ENCODE measurements at regions not wholly inside any gene's neighbourhood (a gene's known extent, or its start where the extent isn't known, plus 50 kb on each side); places are given as distances from the start of the nearest gene placed in this dataset.

DNA sequence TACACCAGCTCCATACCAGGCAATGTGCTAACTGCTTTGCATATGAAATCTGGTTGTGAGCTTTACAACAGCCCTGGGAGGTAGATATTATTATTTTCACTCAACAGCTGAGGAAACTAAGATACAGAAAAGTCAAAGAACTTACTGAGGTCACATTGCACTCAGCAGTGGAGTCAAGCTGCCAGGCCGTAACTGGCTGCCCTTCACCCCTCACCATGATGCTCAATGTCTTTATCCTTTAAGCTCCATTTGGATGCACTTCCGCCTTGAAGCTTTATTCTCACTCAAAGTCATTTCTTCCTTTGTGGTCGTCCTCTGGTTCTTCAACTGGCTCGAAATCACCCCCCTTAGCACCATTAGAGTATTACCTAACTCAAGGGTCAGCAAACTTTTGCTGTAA lies 81.7 kb upstream of the RALGPS2 start:
- TF ChIP-seq, protein P1, sequence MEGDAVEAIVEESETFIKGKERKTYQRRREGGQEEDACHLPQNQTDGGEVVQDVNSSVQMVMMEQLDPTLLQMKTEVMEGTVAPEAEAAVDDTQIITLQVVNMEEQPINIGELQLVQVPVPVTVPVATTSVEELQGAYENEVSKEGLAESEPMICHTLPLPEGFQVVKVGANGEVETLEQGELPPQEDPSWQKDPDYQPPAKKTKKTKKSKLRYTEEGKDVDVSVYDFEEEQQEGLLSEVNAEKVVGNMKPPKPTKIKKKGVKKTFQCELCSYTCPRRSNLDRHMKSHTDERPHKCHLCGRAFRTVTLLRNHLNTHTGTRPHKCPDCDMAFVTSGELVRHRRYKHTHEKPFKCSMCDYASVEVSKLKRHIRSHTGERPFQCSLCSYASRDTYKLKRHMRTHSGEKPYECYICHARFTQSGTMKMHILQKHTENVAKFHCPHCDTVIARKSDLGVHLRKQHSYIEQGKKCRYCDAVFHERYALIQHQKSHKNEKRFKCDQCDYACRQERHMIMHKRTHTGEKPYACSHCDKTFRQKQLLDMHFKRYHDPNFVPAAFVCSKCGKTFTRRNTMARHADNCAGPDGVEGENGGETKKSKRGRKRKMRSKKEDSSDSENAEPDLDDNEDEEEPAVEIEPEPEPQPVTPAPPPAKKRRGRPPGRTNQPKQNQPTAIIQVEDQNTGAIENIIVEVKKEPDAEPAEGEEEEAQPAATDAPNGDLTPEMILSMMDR (IDR thresholded peaks at IDR 0.05; ENCODE audit: low read depth, low read length) = no peak
- TF ChIP-seq POLR2A (IDR thresholded peaks at IDR 0.05; ENCODE audit: extremely low read depth, insufficient read length) (no peak), MYC (IDR thresholded peaks at IDR 0.05; ENCODE audit: low read depth, low read length) (no peak)
- TF ChIP-seq, protein P2, sequence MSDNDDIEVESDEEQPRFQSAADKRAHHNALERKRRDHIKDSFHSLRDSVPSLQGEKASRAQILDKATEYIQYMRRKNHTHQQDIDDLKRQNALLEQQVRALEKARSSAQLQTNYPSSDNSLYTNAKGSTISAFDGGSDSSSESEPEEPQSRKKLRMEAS (IDR thresholded peaks at IDR 0.05; ENCODE audit: low read depth, low read length) = no peak
- H3K4me3 ChIP-seq (ENCODE audit: low read depth, low read length) = no peak overlapping the region
- DNase-seq (ENCODE audit: low read depth) = no peak

DNA sequence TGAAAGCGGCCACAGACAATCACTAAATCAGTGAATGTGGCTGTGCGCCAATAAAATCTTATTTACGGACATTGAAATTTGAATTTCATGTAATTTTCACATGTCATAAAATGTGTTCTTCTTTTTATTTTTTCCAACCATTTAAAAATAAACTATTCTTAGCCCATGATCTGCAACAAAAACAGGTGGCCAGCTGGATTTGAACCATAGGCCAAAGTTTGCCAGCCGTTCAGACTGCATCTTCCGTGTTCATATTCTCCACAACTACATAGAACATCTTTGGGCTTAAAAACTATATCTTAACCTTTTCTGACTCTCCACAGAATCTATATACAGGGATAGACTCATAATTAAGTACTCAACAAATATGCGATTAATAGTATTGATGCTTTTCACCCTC lies 81.2 kb upstream of the RALGPS2 start:
- no peak overlapping the region for H3K4me3 ChIP-seq (ENCODE audit: low read depth, low read length)
- TF ChIP-seq, protein P1 (IDR thresholded peaks at IDR 0.05; ENCODE audit: low read depth, low read length) = no peak
- TF ChIP-seq, protein P2 (IDR thresholded peaks at IDR 0.05; ENCODE audit: low read depth, low read length) = no peak
- TF ChIP-seq MYC (IDR thresholded peaks at IDR 0.05; ENCODE audit: low read depth, low read length) (no peak), POLR2A (IDR thresholded peaks at IDR 0.05; ENCODE audit: extremely low read depth, insufficient read length) (no peak)
- no peak for DNase-seq (ENCODE audit: low read depth)

DNA sequence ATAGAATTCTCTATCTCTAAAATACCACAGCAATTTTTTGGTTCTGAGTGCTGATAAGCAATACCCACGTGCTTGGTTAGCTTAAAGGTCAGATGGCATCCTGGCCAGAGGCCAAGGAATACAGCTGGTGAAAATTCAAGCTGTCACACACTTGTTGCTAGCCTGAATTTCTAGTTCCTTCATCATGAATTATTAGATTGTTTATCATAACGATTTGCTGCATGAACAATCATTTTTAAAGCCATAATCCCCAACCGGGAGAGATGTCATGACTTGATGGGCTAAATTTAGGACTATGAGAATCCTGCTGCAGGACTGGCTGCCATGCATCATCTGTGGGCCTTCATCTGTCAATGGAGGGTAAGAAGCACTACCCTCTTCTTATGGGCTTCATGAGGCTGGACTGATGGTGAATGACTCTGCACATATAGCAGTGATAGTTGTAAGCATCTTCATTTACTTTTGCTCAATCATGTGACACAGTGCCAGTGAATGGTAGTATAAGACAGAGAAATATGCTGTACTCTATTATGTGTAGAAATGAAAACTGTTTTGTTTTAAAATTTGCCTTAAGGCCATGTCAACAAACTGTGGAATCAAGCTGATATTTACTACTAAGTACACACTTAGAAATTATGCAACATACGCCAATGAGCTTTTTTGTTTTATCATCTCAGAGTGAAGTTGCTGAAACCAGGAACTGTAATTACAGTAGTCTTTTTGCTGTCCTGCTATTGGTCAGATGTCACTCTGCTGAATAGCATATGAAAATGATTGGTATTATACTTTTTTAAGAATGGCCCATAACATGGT lies 80.5 kb upstream of the RALGPS2 start:
- no peak overlapping the region for H3K4me3 ChIP-seq (ENCODE audit: low read depth, low read length)
- DNase-seq (ENCODE audit: low read depth) = no peak
- TF ChIP-seq POLR2A (IDR thresholded peaks at IDR 0.05; ENCODE audit: extremely low read depth, insufficient read length) (no peak), MYC (IDR thresholded peaks at IDR 0.05; ENCODE audit: low read depth, low read length) (no peak)
- TF ChIP-seq, protein P1 (IDR thresholded peaks at IDR 0.05; ENCODE audit: low read depth, low read length) = no peak
- TF ChIP-seq, protein P2 (IDR thresholded peaks at IDR 0.05; ENCODE audit: low read depth, low read length) = no peak

DNA sequence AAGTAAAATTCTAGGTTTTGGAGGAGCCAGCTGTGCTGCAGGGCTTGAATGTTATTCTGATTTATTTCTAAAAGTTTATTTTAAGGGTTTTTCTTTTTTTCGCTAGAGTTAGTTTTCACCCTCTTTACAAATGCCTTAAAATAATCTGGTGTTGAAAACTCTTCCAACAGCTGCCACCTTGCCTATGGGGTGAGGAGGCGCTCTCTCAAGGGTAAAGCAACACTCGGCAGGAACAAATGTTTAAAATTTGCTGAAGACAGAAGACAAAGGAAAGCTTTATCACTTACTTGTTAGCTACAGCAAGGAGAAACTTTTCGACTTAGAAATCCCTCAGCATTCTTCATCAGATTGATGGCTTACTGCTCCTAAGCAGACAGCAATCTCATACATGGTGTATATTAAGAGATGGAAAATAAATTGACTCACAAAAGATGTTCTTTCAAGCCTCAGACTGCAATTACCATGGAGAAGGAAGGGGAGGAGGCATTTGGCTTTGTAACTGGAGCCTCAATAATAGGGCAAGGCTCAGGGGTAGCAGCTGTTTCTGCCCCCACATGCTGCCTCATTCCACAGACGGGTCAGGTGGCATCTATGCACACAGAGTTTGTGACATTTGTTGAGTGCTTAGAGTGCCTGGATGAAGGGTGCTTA lies 79.8 kb upstream of the RALGPS2 start:
- no peak for DNase-seq (ENCODE audit: low read depth)
- TF ChIP-seq POLR2A (IDR thresholded peaks at IDR 0.05; ENCODE audit: extremely low read depth, insufficient read length) = no peak
- TF ChIP-seq, protein P2 (IDR thresholded peaks at IDR 0.05; ENCODE audit: low read depth, low read length) = no peak
- no peak for TF ChIP-seq MYC (IDR thresholded peaks at IDR 0.05; ENCODE audit: low read depth, low read length)
- TF ChIP-seq, protein P1 (IDR thresholded peaks at IDR 0.05; ENCODE audit: low read depth, low read length) = no peak
- H3K4me3 ChIP-seq (ENCODE audit: low read depth, low read length) = no peak overlapping the region

DNA sequence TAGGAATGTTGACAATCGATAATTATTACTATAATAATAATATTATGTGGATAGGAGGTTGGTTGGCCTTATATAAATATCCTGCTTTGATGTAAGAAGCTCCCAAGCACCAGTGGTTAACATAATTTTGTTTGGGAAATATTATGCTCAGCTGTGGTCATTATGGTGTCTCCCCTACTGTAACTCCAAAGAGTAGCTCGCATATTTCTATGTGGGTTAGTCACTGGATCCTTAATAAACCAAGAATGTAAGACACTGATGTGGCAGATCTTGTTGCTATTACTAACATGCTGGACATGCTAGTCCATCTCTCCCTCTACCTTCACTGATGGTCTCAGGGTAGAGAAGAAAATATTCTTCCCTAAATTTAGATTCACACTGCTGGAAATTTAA lies 79.2 kb upstream of the RALGPS2 start:
- no peak overlapping the region for H3K4me3 ChIP-seq (ENCODE audit: low read depth, low read length)
- no peak for DNase-seq (ENCODE audit: low read depth)
- TF ChIP-seq, protein P2 (IDR thresholded peaks at IDR 0.05; ENCODE audit: low read depth, low read length) = no peak
- no peak for TF ChIP-seq POLR2A (IDR thresholded peaks at IDR 0.05; ENCODE audit: extremely low read depth, insufficient read length)
- TF ChIP-seq, protein P1 (IDR thresholded peaks at IDR 0.05; ENCODE audit: low read depth, low read length) = no peak
- no peak for TF ChIP-seq MYC (IDR thresholded peaks at IDR 0.05; ENCODE audit: low read depth, low read length)

Data from NB4 (cell line).